ENCODE measurements at regions not wholly inside any gene's neighbourhood (a gene's known extent, or its start where the extent isn't known, plus 50 kb on each side); places are given as distances from the start of the nearest gene placed in this dataset.

DNA sequence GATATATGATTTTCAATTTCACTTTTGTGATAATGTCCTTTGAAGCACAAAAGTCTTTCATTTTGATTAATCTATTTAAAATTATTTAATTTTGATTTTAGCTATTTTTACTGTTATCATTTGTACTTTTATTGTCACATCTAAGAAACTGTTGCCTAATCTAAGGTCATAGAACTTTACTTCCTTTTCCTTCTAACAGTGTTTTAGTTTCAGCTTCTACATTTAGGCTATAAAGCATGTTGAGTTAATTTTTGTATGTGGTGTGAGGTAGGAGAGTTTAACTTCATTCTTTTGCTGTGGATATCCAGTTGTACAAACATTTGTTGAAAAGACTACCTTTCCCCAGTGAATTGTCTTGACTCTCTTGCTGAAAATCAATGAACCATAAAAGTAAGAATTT, 204.5 kb downstream of the TM2D1 start:
- H3K27ac ChIP-seq (ENCODE audit: low read length): no peak overlapping the region
- H3K4me3 ChIP-seq (ENCODE audit: low read length): no peak overlapping the region
- no peaks in the 10 kb centered on the region for H3K9me3 ChIP-seq (ENCODE audit: insufficient read depth, low read depth, low read length)
- H3K36me3 ChIP-seq (ENCODE audit: insufficient read depth, low read depth, low read length): no peaks in the 10 kb centered on the region
- no peak overlapping the region for H3K9ac ChIP-seq (ENCODE audit: low read depth, low read length)
- H3K27me3 ChIP-seq (ENCODE audit: insufficient read depth, low read length): no peaks in the 10 kb centered on the region
- no peaks in the 10 kb centered on the region for H3K4me1 ChIP-seq (ENCODE audit: insufficient read depth, low read length)

DNA sequence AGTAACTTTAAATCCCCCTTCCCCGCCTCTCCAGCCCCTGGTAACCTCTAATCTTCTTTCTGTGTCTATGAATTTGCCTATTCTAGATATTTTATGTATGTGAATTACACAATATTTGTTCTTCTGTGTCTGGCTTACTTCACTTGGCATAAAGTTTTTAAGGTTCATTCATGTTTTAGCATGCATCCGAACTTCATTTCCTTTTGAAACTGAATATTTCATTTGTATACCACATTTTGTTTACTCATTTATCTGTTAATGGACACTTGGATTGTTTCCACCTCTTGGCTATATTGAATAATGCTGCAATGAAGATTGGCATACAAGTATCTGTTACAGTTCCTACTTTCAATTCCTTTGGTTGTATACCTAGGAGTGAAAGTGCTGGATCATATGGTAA, 205.3 kb downstream of the TM2D1 start:
- Histone ChIP-seq H3K36me3 (ENCODE audit: insufficient read depth, low read depth, low read length) (no peaks in the 10 kb centered on the region), H3K9me3 (ENCODE audit: insufficient read depth, low read depth, low read length) (no peaks in the 10 kb centered on the region), H3K4me1 (ENCODE audit: insufficient read depth, low read length) (no peaks in the 10 kb centered on the region), H3K27me3 (ENCODE audit: insufficient read depth, low read length) (no peaks in the 10 kb centered on the region), H3K4me3 (ENCODE audit: low read length) (no peak overlapping the region), H3K9ac (ENCODE audit: low read depth, low read length) (no peak overlapping the region), H3K27ac (ENCODE audit: low read length) (no peak overlapping the region)

DNA sequence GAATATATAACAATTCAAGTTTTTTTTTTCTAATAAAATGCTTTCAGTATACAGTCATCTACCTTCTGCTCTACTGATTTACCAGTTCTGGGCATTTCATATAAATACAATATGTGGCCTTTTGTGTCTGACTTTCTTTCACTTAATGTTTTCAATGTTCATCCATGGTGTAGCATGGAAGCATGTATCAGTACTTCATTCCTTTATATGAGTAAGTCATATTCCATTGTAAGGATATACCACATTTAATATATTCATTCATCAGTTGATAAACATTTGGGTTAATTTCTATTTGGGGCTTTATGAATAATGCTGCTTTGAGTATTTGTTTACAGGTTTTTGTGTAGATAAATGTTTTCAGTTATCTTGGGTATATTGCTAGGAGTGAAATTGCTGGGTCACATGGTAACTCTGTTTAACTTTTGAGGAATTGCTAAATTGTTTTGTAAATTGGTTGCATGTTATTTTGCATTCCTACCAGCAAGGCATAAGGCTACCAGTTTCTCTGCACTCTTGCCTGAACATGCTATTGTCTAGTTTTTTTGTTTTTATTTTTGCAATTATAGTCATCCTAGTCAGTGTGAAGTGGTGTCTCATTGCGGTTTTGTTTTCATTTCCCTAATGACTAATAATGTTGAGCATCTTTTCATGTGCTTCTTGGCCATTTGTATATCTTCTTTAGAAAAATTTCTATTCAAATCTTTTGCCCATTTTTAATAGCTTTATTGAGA, 206.1 kb downstream of the TM2D1 start:
- Histone ChIP-seq H3K4me3 (ENCODE audit: low read length) (no peak overlapping the region), H3K4me1 (ENCODE audit: insufficient read depth, low read length) (no peaks in the 10 kb centered on the region), H3K27ac (ENCODE audit: low read length) (no peak overlapping the region), H3K9me3 (ENCODE audit: insufficient read depth, low read depth, low read length) (no peaks in the 10 kb centered on the region), H3K36me3 (ENCODE audit: insufficient read depth, low read depth, low read length) (no peaks in the 10 kb centered on the region), H3K27me3 (ENCODE audit: insufficient read depth, low read length) (no peaks in the 10 kb centered on the region), H3K9ac (ENCODE audit: low read depth, low read length) (no peak overlapping the region)

DNA sequence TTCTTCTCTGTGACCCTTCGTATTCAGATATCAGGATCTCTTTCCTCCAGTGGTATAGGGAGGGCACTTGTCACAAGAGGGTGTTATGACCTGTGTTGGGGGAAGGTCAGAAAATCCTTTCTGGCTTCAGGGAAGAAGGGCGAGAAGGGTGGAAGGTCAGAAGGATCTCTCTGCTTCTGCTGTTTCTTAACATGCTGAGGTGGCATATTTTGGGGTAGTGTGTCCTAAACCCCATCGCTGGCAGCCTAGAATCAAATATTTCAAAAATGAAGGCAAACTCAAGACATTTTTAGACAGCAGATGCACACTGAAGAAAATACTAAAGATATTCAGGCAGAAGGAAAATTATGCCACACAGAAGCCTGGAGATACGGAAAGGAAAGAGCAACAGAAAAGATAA, 207.6 kb downstream of the TM2D1 start:
- Histone ChIP-seq H3K27ac (ENCODE audit: low read length) (no peak overlapping the region), H3K9ac (ENCODE audit: low read depth, low read length) (no peak overlapping the region), H3K9me3 (ENCODE audit: insufficient read depth, low read depth, low read length) (no peaks in the 10 kb centered on the region), H3K36me3 (ENCODE audit: insufficient read depth, low read depth, low read length) (no peaks in the 10 kb centered on the region), H3K27me3 (ENCODE audit: insufficient read depth, low read length) (no peaks in the 10 kb centered on the region), H3K4me3 (ENCODE audit: low read length) (no peak overlapping the region), H3K4me1 (ENCODE audit: insufficient read depth, low read length) (peaks cover 3% of the 10 kb centered on the region; the same call in 1 of the 2 replicates)

DNA sequence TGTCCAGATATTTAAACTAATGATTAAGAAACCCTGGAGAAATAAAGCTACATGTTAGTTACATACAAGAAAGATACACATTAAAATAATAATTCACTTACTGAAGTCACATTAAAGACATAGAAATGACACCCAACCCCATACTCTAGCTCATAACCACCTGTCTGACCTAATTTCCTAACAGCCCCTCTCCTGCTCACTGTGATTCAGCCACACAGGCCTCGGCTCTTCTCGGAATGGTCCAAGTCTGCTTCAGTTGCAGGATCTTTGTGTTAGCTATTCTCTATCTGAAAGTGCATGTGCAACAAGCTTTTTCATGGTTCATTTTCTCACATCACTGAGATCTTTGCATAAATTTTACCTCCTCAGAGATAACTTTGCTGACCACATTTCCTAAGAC, 209.8 kb downstream of the TM2D1 start:
- no peak overlapping the region for H3K9ac ChIP-seq (ENCODE audit: low read depth, low read length)
- H3K4me1 ChIP-seq (ENCODE audit: insufficient read depth, low read length): peaks cover 3% of the 10 kb centered on the region; the same call in 1 of the 2 replicates
- no peaks in the 10 kb centered on the region for H3K27me3 ChIP-seq (ENCODE audit: insufficient read depth, low read length)
- no peak overlapping the region for H3K27ac ChIP-seq (ENCODE audit: low read length)
- no peak overlapping the region for H3K4me3 ChIP-seq (ENCODE audit: low read length)
- H3K36me3 ChIP-seq (ENCODE audit: insufficient read depth, low read depth, low read length): no peaks in the 10 kb centered on the region
- H3K9me3 ChIP-seq (ENCODE audit: insufficient read depth, low read depth, low read length): no peaks in the 10 kb centered on the region

Data from iPS-20b (cell line).